ENCODE measurements at regions not wholly inside any gene's neighbourhood (a gene's known extent, or its start where the extent isn't known, plus 50 kb on each side); places are given as distances from the start of the nearest gene placed in this dataset.
A peak's percentile ranks its signal among the peaks of the same experiment; 100 is the strongest.

GRCh38 chr2:224146356-224147160 is 107.5 kb upstream of the SERPINE2 start:
- ChIA-PET POLR2A (no interaction called here), CTCF (interaction anchor here (1.0 to 2.5 kb wide), 6 partner anchors 9 to 176 kb away, joined by 3 to 12 read pairs (median 6); no protein-coding TSS in a partner anchor)
- no peak overlapping the region for H3K4me3 ChIP-seq (replicated peaks in 1 of 3; ENCODE audit: insufficient read depth in 1 of 3, low read depth in 1 of 3, low read length in 3 of 3)
- H3K9ac ChIP-seq (replicated peaks; ENCODE audit: extremely low read depth, insufficient read depth, low read length) = no peak overlapping the region
- H3K9me3 ChIP-seq (replicated peaks; ENCODE audit: control insufficient read depth, insufficient read depth, low read length) = no peaks in the 10 kb centered on the region
- H3K9me1 ChIP-seq (replicated peaks; ENCODE audit: control insufficient read depth, extremely low read depth, insufficient read depth, low read length) = no peaks in the 10 kb centered on the region
- H3K4me1 ChIP-seq (ENCODE audit: control insufficient read depth, extremely low read depth, insufficient read depth, low read length) = peaks cover 39% of the 10 kb centered on the region
- H3K79me2 ChIP-seq (ENCODE audit: control insufficient read depth, insufficient read depth, low read length) = no peaks in the 10 kb centered on the region
- FAIRE-seq (peak; percentile 55), DNase-seq (ENCODE audit: low read depth, low spot score) (peak; percentile 39)
- BruUV-seq (replicated peaks) = TSS peak; percentile 81
- intact Hi-C loops (cut with micrococcal nuclease) = loop anchor here (1.0 to 10.0 kb wide), 7 partner anchors 27 to 452 kb away; partner anchors contain the start of genes CUL3 and FAM124B
- no peaks in the 10 kb centered on the region for H4K20me1 ChIP-seq (replicated peaks; ENCODE audit: control insufficient read depth, extremely low read depth, insufficient read depth, low read length)
- peak overlapping the region; percentile 70 for H3K27ac ChIP-seq (ENCODE audit: insufficient read depth, low read depth, low read length)
- no peak for TF ChIP-seq MAX (IDR thresholded peaks at IDR 0.05; ENCODE audit: insufficient read depth, insufficient read length)
- no peak for TF ChIP-seq GATA2 (IDR thresholded peaks at IDR 0.05; ENCODE audit: insufficient read depth, insufficient read length, low read depth, low read length)
- TF ChIP-seq POLR2A (IDR thresholded peaks at IDR 0.05; ENCODE audit: low read depth, low read length) = no peak
- no peak for TF ChIP-seq JUN (IDR thresholded peaks at IDR 0.05; ENCODE audit: borderline replicate concordance, insufficient read depth, insufficient read length, low read depth)
- TF ChIP-seq EZH2 (IDR thresholded peaks at IDR 0.05; ENCODE audit: borderline replicate concordance, low read depth, low read length, severe bottlenecking) = no peak
- TF ChIP-seq POLR2AphosphoS5 (IDR thresholded peaks at IDR 0.05; ENCODE audit: insufficient read depth, low read depth, low read length) = no peak
- no peak for TF ChIP-seq MYC (IDR thresholded peaks at IDR 0.05; ENCODE audit: low read depth, low read length)
- no peak for TF ChIP-seq CTCF (IDR thresholded peaks at IDR 0.05; ENCODE audit: extremely low read depth in 1 of 2, insufficient read depth in 1 of 2, low read depth in 1 of 2, low read length in 2 of 2)
- no peak for TF ChIP-seq FOS (IDR thresholded peaks at IDR 0.05; ENCODE audit: borderline replicate concordance, insufficient read depth, low read length)
- peak overlapping the region; percentile 37 for H3K4me2 ChIP-seq (ENCODE audit: insufficient read depth, low read length)
- no peaks in the 10 kb centered on the region for H3K36me3 ChIP-seq (ENCODE audit: control insufficient read depth in 2 of 2, extremely low read depth in 1 of 2, insufficient read depth in 2 of 2, low read length in 2 of 2)
- H2AFZ ChIP-seq (ENCODE audit: low read depth, low read length) = no peak overlapping the region
- dilution Hi-C loops (cut with MboI; ENCODE audit: extremely low pct_ligation_motif_present, low sequenced_read_pairs) = no loop called here
- peaks cover 0 to under 1% of the 10 kb centered on the region in 2 experiments for H3K27me3 ChIP-seq (ENCODE audit: control insufficient read depth in 2 of 2, insufficient read depth in 2 of 2, low read length in 2 of 2)

Measured in endothelial cell of umbilical vein (primary cell).